Spinal cord (tissue), 9 donors: ENCODE measurements at regions not wholly inside any gene's neighbourhood (a gene's known extent, or its start where the extent isn't known, plus 50 kb on each side); places are given as distances from the start of the nearest gene placed in this dataset.
"Not testable (repeated sequence)": the region's sequence is repeated elsewhere in the genome, so short reads cannot be mapped to it uniquely, and the experiment has no call there.

Source experiments
- DNase-seq, 6 donors: peaks; one replicate each; pipeline versions ENCODE4 v3.0.0 to v3.0.0-alpha.2; 2013 to 2015; ENCODE audit warnings: low spot score in 6 of 6, low read depth in 4 of 6
- H3K27ac ChIP-seq: one replicate; pipeline ENCODE4 v1.5.1; 2013; ENCODE audit warnings: low read depth, low read length, control low read depth
- H3K27me3 ChIP-seq: one replicate; pipeline ENCODE4 v1.6.1; 2013; ENCODE audit warnings: low read length; ENCODE audit not compliant: control insufficient read depth, insufficient read depth
- H3K36me3 ChIP-seq: one replicate; pipeline ENCODE4 v1.6.1; 2013; ENCODE audit warnings: low read length; ENCODE audit not compliant: control insufficient read depth, insufficient read depth
- H3K4me1 ChIP-seq: one replicate; pipeline ENCODE4 v1.6.1; 2013; ENCODE audit warnings: low read length; ENCODE audit not compliant: control insufficient read depth, insufficient read depth
- H3K4me3 ChIP-seq: one replicate; pipeline ENCODE4 v1.5.1; 2013; ENCODE audit warnings: low read depth, low read length, control low read depth
- H3K9me3 ChIP-seq: one replicate; pipeline ENCODE4 v1.6.1; 2013; ENCODE audit warnings: low read length; ENCODE audit not compliant: control insufficient read depth, insufficient read depth
- WGBS: methylation state at CpG from one replicate; pipeline ENCODE4 v1.1.5; 2013; ENCODE audit warnings: missing lambda C conversion rate; ENCODE audit not compliant: insufficient coverage; 5-methylcytosine and 5-hydroxymethylcytosine counted together
- donor health status: healthy.

DNA sequence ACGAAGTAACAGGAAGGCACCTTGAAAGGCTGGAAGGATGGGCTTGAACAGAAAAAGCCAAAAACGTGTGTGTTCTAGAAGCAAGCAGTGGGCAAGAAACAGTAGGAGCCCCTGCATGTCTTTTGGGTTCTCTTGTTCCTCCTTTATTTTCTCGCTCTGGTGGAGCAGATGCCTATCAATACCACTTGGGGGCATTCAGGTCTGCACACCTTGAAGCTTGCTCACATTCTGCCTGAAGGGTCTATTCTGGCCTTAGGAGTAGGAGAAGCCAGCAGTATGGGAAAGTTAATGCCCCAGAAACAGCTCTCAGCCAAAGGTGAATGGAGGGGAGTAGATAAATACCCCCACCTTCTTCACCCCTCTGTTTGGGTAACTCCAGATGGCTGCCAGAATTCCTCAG, 204.5 kb downstream of the TXNL1 start:
- no peak for DNase-seq
- Histone ChIP-seq H3K9me3 (no peaks in the 10 kb centered on the region), H3K36me3 (no peaks in the 10 kb centered on the region), H3K4me3 (no peak overlapping the region), H3K27me3 (no peaks in the 10 kb centered on the region), H3K27ac (no peak overlapping the region), H3K4me1 (no peaks in the 10 kb centered on the region)
- WGBS, result 83% methylated on average over 2 of the region's 3 CpGs

DNA sequence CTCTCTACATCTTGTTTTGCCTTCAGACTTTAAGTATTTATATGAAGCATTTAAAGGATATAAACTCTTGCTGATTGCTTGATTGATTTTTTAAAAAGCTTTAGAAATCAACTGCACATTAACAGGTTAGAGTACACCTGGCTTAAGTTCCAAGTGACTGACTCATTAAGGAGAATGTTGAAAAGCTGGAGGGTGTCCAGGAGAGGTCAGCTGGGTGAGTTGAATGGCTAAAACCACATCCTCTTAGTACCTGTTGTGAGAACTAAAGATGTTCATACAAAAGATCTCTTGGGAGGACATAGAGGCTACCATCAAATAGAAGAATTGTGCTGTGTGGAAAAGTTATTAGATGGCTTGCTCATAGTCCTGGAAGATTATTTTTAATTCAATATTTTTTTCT, 206.8 kb downstream of the TXNL1 start:
- H3K27me3 ChIP-seq, result no peaks in the 10 kb centered on the region
- H3K4me3 ChIP-seq, result no peak overlapping the region
- no peak overlapping the region for H3K27ac ChIP-seq
- H3K36me3 ChIP-seq, result no peaks in the 10 kb centered on the region
- H3K4me1 ChIP-seq, result no peaks in the 10 kb centered on the region
- no peaks in the 10 kb centered on the region for H3K9me3 ChIP-seq
- DNase-seq, result no peak

DNA sequence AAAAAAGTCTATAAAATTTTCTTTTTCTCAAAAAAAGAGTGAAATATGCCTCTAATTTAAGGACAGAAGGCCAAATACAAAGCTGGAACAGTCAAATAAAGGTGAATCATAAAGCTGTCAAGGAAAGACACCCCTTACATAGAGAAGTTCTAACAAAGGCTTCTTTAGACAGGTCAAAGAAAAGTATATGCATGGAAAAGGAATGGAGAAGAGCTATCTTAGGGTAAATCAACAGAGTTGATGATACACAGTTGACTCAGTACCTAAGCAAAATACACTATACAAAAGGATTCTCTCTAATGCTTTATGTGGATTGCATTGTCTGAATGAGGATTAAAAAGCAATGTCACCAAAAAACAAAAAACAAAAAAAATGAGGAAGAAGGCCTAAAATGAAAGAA, 214.8 kb downstream of the TXNL1 start:
- Histone ChIP-seq H3K4me3 (no peak overlapping the region), H3K27ac (no peak overlapping the region), H3K36me3 (no peaks in the 10 kb centered on the region), H3K4me1 (no peaks in the 10 kb centered on the region), H3K27me3 (no peaks in the 10 kb centered on the region), H3K9me3 (no peaks in the 10 kb centered on the region)
- no peak for DNase-seq

DNA sequence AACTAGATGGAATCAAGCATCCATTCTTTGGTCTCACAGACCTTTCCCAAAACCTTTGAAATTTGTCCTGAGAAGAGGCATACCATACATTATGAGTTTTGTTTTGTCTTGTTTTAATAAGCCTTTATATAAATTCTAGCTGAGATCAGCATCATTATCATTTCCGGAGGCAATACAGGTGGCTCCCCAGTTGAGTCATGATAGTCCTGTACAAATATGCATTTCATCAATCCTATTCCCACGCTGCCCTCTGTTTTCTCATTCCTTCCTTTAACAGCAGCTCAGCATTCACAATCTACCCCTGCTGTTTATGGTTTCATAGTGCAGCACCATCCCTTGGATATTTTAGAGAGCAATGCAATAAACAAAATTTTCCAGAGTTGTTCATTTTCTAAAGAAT, 216.7 kb downstream of the TXNL1 start:
- Histone ChIP-seq H3K4me1 (no peaks in the 10 kb centered on the region), H3K27me3 (no peaks in the 10 kb centered on the region), H3K4me3 (no peak overlapping the region), H3K27ac (no peak overlapping the region), H3K9me3 (no peaks in the 10 kb centered on the region), H3K36me3 (no peaks in the 10 kb centered on the region)
- peak in 1 of 6 donors; percentile 30 for DNase-seq
- no CpG with 5 or more reads among the region's 2 CpGs for WGBS

DNA sequence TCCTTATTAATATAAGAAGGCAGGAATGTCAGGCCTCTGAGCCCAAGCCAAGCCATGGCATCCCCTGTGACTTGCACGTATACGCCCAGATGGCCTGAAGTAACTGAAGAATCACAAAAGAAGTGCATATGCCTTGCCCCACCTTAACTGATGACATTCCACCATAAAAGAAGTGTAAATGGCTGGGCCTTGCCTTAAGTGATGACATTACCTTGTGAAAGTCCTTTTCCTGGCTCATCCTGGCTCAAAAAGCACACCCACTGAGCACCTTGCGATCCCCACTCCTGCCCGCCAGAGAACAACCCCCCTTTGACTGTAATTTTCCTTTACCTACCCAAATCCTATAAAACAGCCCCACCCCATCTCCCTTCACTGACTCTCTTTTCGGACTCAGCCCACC, 217.5 kb downstream of the TXNL1 start:
- 100% methylated on average over 1 of the region's 5 CpGs for WGBS
- not testable (repeated sequence) for H3K27ac ChIP-seq

DNA sequence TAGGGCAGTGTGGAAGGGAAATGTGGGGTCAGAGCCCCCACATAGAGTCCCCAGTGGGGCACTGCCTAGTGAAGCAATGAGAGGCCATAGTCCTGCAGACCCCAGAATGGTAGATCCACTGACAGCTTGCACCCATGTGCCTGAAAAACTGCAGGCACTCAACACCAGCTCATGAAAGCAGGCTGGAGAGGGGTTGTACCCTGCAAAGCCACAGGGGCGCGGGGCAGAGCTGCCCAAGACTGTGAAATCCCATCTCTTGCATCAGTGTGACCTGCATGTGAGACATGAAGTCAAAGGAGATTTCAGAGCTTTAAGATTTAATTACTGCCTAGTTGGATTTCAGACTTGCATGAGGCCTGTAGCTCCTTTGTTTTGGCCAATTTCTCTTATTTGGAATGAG, 224.0 kb downstream of the TXNL1 start:
- DNase-seq, result no peak
- 92% methylated on average over 2 of the region's 2 CpGs for WGBS

More for the DNA sequence above, 217.5 kb downstream of the TXNL1 start:
- not testable (repeated sequence) for H3K9me3 ChIP-seq, H3K4me1 ChIP-seq, H3K27me3 ChIP-seq, H3K4me3 ChIP-seq, DNase-seq, H3K36me3 ChIP-seq

DNA sequence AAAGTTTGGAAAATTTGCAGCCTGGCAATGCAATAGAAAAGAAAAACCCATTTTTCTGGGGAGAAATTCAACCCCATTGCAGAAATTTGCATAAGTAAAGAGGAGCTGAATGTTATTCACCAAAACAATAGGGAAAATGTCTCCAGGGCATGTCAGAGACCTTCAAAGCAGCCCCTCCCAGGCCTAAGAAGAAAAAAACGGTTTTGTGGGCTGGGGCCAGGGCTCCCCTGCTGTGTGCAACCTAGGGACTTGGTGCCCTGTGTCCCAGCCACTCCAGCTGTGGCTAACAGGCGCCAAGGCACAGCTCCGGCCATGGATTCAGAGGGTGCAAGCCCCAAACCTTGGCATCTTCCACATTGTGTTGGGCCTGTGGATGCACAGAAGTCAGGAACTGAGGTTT, 224.5 kb downstream of the TXNL1 start:
- peaks cover 1% of the 10 kb centered on the region for H3K9me3 ChIP-seq
- DNase-seq, result no peak
- 69% methylated on average over 3 of the region's 3 CpGs for WGBS

More for the DNA sequence above, 224.0 kb downstream of the TXNL1 start:
- Histone ChIP-seq H3K27ac (no peak overlapping the region), H3K4me1 (no peaks in the 10 kb centered on the region), H3K4me3 (no peak overlapping the region), H3K27me3 (no peaks in the 10 kb centered on the region), H3K36me3 (no peaks in the 10 kb centered on the region), H3K9me3 (peaks cover 1% of the 10 kb centered on the region)

DNA sequence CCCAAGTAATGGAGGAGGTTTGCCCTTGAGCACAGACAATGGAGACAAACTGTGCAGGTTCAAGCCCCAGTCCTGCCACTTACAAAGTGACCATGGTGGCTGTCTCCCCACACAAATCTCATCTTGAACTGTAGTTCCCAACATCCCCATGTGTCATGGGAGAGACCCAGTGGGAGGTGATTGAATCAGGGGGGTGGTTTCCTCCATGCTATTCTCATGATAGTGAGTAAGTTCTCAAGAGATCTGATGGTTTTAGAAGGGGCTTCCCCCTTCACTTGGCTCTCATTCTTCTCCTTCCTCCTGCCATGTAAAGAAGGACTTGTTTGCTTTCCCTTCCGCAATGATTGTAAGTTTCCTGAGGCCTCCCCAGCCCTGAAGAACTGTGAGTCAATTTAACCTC, 225.4 kb downstream of the TXNL1 start:
- WGBS, result no CpG with 5 or more reads among the region's 1 CpG
- peaks cover 1% of the 10 kb centered on the region for H3K9me3 ChIP-seq
- no peak overlapping the region for H3K27ac ChIP-seq
- H3K4me1 ChIP-seq, result no peaks in the 10 kb centered on the region
- no peaks in the 10 kb centered on the region for H3K36me3 ChIP-seq
- DNase-seq, result no peak
- H3K4me3 ChIP-seq, result no peak overlapping the region
- H3K27me3 ChIP-seq, result no peaks in the 10 kb centered on the region

More for the DNA sequence above, 224.5 kb downstream of the TXNL1 start:
- no peak overlapping the region for H3K27ac ChIP-seq
- H3K4me1 ChIP-seq, result no peaks in the 10 kb centered on the region
- H3K36me3 ChIP-seq, result no peaks in the 10 kb centered on the region
- no peaks in the 10 kb centered on the region for H3K27me3 ChIP-seq
- no peak overlapping the region for H3K4me3 ChIP-seq

DNA sequence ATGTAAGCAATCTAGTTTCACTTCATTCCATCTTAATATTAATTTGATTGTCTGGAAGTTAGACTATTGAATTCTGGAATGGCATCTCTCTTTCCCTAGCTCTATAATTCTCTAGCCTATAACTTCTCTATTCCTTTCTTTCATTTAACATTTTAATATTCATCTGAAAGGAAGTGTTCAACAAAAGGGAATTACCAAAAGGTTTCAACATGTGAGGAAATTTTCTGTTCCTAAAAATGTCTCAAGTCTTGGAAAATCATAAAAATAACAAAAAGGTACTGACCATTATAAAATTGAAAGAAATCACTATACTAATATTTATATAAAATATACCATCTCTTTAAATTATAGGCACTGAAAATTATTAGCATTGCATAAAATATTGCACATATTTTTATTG, 228.7 kb downstream of the TXNL1 start:
- H3K9me3 ChIP-seq, result peaks cover 1% of the 10 kb centered on the region
- DNase-seq, result no peak
- H3K36me3 ChIP-seq, result no peaks in the 10 kb centered on the region
- no peaks in the 10 kb centered on the region for H3K27me3 ChIP-seq
- no peaks in the 10 kb centered on the region for H3K4me1 ChIP-seq
- no peak overlapping the region for H3K27ac ChIP-seq
- H3K4me3 ChIP-seq, result no peak overlapping the region

DNA sequence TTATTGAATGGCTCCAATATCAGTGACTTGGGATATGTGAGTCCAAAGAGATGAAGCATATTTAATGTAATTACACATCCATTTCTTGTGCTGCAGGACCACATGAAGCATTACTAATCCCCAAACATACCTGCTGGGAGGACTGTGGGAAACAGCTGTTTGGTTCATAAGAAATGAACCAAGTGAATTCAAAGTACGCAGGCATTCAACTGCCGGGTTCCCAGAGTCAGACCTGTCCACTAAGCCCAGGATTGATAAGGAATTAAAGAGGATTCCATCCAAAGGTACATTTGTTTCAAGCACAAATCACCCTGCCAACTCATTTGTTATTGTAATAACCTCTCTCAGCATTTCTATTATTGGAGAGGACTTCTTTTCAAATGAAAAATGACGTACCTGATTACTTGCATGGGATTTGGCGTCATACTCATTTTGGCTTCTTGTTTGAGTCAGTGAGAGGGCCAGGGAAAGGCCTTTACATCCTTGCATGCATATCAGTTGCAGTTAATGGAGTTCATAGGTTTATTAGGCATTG, 230.7 kb downstream of the TXNL1 start:
- 48% methylated on average over 4 of the region's 4 CpGs for WGBS
- H3K36me3 ChIP-seq, result no peaks in the 10 kb centered on the region
- no peaks in the 10 kb centered on the region for H3K9me3 ChIP-seq
- H3K27ac ChIP-seq, result no peak overlapping the region
- no peak overlapping the region for H3K4me3 ChIP-seq
- peak in 1 of 6 donors; percentile 47 for DNase-seq
- H3K27me3 ChIP-seq, result no peaks in the 10 kb centered on the region
- H3K4me1 ChIP-seq, result no peaks in the 10 kb centered on the region
